CD4-positive, alpha-beta T cell treated with Interleukin-15 for 4 hours (primary cell): ENCODE measurements at regions not wholly inside any gene's neighbourhood (a gene's known extent, or its start where the extent isn't known, plus 50 kb on each side); places are given as distances from the start of the nearest gene placed in this dataset.
"Not testable (repeated sequence)": the region's sequence is repeated elsewhere in the genome, so short reads cannot be mapped to it uniquely, and the experiment has no call there.

ENCODE experiments used
- DNase-seq: peaks from one replicate; pipeline ENCODE4 v3.0.0-alpha.2; 2020; ENCODE audit warnings: low spot score

GRCh38 chr7:159335181-159335926, 190.7 kb upstream of the VIPR2 start:
- not testable (repeated sequence) for DNase-seq

- DNase-seq = not testable (repeated sequence)
Measured at GRCh38 chr7:159332854-159333479, 188.3 kb upstream of the VIPR2 start.

GRCh38 chr7:159331462-159331861, 186.8 kb upstream of the VIPR2 start:
- DNase-seq = no peak

GRCh38 chr7:159329818-159330378, 185.2 kb upstream of the VIPR2 start:
- no peak for DNase-seq

GRCh38 chr7:159328096-159328495, 183.4 kb upstream of the VIPR2 start:
- no peak for DNase-seq

GRCh38 chr7:159323359-159323758, 178.7 kb upstream of the VIPR2 start:
- no peak for DNase-seq

GRCh38 chr7:159321278-159321677, 176.6 kb upstream of the VIPR2 start:
- no peak for DNase-seq

GRCh38 chr7:159318682-159319351, 174.2 kb upstream of the VIPR2 start:
- DNase-seq = no peak

- DNase-seq = no peak
Measured at GRCh38 chr7:159317294-159317693, 172.6 kb upstream of the VIPR2 start.

- no peak for DNase-seq
Measured at GRCh38 chr7:159311172-159311494, 166.5 kb upstream of the VIPR2 start.

GRCh38 chr7:159310457-159311171, 165.9 kb upstream of the VIPR2 start:
- DNase-seq = no peak

GRCh38 chr7:159309214-159309613, 164.5 kb upstream of the VIPR2 start:
- not testable (repeated sequence) for DNase-seq

- DNase-seq = no peak
Measured at GRCh38 chr7:159306012-159306411, 161.3 kb upstream of the VIPR2 start.

- not testable (repeated sequence) for DNase-seq
Measured at GRCh38 chr7:159305185-159305584, 160.5 kb upstream of the VIPR2 start.

GRCh38 chr7:159303510-159303909, 158.8 kb upstream of the VIPR2 start:
- DNase-seq = not testable (repeated sequence)

- DNase-seq = no peak
Measured at GRCh38 chr7:159296093-159296681, 151.5 kb upstream of the VIPR2 start.

GRCh38 chr7:159286487-159286886, 141.8 kb upstream of the VIPR2 start:
- DNase-seq = not testable (repeated sequence)

- no peak for DNase-seq
Measured at GRCh38 chr7:159281573-159281972, 136.9 kb upstream of the VIPR2 start.

- no peak for DNase-seq
Measured at GRCh38 chr7:159280008-159280407, 135.3 kb upstream of the VIPR2 start.

- DNase-seq = no peak
Measured at GRCh38 chr7:159272739-159273138, 128.1 kb upstream of the VIPR2 start.

- no peak for DNase-seq
Measured at GRCh38 chr7:159271781-159272180, 127.1 kb upstream of the VIPR2 start.

- DNase-seq = no peak
Measured at GRCh38 chr7:159269745-159270144, 125.1 kb upstream of the VIPR2 start.
